ENCODE measurements at regions not wholly inside any gene's neighbourhood (a gene's known extent, or its start where the extent isn't known, plus 50 kb on each side); places are given as distances from the start of the nearest gene placed in this dataset.

GRCh38 chr2:64836566-64836965 lies 152.6 kb upstream of the SLC1A4 start:
- TF ChIP-seq CTCF (IDR thresholded peaks at IDR 0.05): no peak
- no peak for TF ChIP-seq POLR2A (IDR thresholded peaks at IDR 0.05)
